Activated CD8-positive, alpha-beta T cell treated with anti-CD3 and anti-CD28 coated beads for 36 hours (primary cell): ENCODE measurements at regions not wholly inside any gene's neighbourhood (a gene's known extent, or its start where the extent isn't known, plus 50 kb on each side); places are given as distances from the start of the nearest gene placed in this dataset.

Source experiments
- ATAC-seq: fragments of 200-7000 bp; cut with Tn5 transposase; one replicate; pipeline ENCODE4 v1.10.0; 2021; ENCODE audit warnings: mild to moderate bottlenecking, moderate library complexity
- CTCF ChIA-PET: fragments of 350-600 bp; sonication (Branson Sonifier 250); formaldehyde crosslinking; loops from one replicate; lab custom pipeline; 2021; ENCODE audit warnings: antibody characterized with exemption; lab: Charles Lee
- POLR2A ChIA-PET: fragments of 350-600 bp; sonication (Branson Sonifier 250); formaldehyde crosslinking; loops from one replicate; lab custom pipeline; 2021; ENCODE audit warnings: antibody characterized with exemption; lab: Charles Lee
- DNase-seq: peaks from one replicate; pipeline ENCODE4 v3.0.0-alpha.2; 2020
- H3K27ac Mint-ChIP-seq: one replicate; pipeline ENCODE4 v1.8.0; 2021; ENCODE audit warnings: mild to moderate bottlenecking, mixed read lengths
- H3K27me3 Mint-ChIP-seq: one replicate; pipeline ENCODE4 v1.8.0; 2021; ENCODE audit warnings: mixed read lengths
- H3K36me3 Mint-ChIP-seq: one replicate; pipeline ENCODE4 v1.8.0; 2021; ENCODE audit warnings: low read depth, mixed read lengths
- H3K4me1 Mint-ChIP-seq: one replicate; pipeline ENCODE4 v1.8.0; 2021; ENCODE audit warnings: low read depth, mixed read lengths
- H3K4me3 Mint-ChIP-seq: one replicate; pipeline ENCODE4 v1.8.0; 2021; ENCODE audit warnings: mild to moderate bottlenecking, moderate library complexity, mixed read lengths
- H3K9me3 Mint-ChIP-seq: one replicate; pipeline ENCODE4 v1.8.0; 2021; ENCODE audit warnings: mixed read lengths
- CTCF ChIP-seq: fragments of 200-600 bp; IDR thresholded peaks from one replicate; pipeline ENCODE4 v1.8.0; 2022; ENCODE audit warnings: antibody characterized with exemption, mild to moderate bottlenecking
- intact Hi-C: fragments of 100-400 bp; cut with micrococcal nuclease; formaldehyde crosslinking; loops from one replicate; pipeline ENCODE4 v1.10.0; 2022

DNA sequence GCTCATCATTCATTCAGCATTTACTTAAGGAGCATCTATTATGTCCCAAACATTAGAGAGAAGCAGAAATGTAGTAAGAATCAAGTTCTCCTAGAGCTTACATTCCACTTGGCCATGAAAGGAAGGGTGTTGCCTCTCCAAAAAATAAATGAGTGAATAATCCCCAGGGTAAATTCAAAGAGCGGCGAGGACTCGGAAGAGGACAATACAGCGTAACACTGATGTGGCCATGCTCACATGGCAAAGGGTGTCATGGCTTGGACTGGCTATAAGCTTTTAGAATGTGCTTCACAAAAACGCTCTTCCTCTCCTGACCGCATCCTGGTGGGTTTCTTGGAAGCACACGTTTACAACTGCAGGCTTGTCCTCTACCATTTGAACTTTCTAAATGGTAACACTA lies 290.2 kb downstream of the IRS2 start:
- no peak overlapping the region for H3K4me3 Mint-ChIP-seq
- CTCF ChIA-PET: no interaction called here
- ATAC-seq: no peak

GRCh38 chr13:109494925-109495369 lies 291.4 kb downstream of the IRS2 start:
- no peaks in the 10 kb centered on the region for H3K36me3 Mint-ChIP-seq
- H3K4me3 Mint-ChIP-seq: no peak overlapping the region

More for the DNA sequence above, 290.2 kb downstream of the IRS2 start:
- intact Hi-C loops: no loop called here
- no peaks in the 10 kb centered on the region for H3K4me1 Mint-ChIP-seq
- no peak for DNase-seq
- no peaks in the 10 kb centered on the region for H3K9me3 Mint-ChIP-seq
- H3K27me3 Mint-ChIP-seq: no peaks in the 10 kb centered on the region
- POLR2A ChIA-PET: no interaction called here
- H3K36me3 Mint-ChIP-seq: no peaks in the 10 kb centered on the region
- H3K27ac Mint-ChIP-seq: no peak overlapping the region
- TF ChIP-seq CTCF: no peak

GRCh38 chr13:109485136-109485794 lies 301.1 kb downstream of the IRS2 start:
- Mint-ChIP-seq H3K4me3 (no peak overlapping the region), H3K9me3 (no peaks in the 10 kb centered on the region), H3K27ac (no peak overlapping the region), H3K4me1 (no peaks in the 10 kb centered on the region), H3K36me3 (no peaks in the 10 kb centered on the region), H3K27me3 (peaks cover 2% of the 10 kb centered on the region)
- TF ChIP-seq CTCF: no peak
- POLR2A ChIA-PET: no interaction called here
- ATAC-seq (no peak), DNase-seq (no peak)
- CTCF ChIA-PET: no interaction called here
- intact Hi-C loops: no loop called here

More at GRCh38 chr13:109494925-109495369, 291.4 kb downstream of the IRS2 start:
- H3K4me1 Mint-ChIP-seq: no peaks in the 10 kb centered on the region
- no peaks in the 10 kb centered on the region for H3K27me3 Mint-ChIP-seq
- no peaks in the 10 kb centered on the region for H3K9me3 Mint-ChIP-seq
- no peak for ATAC-seq
- intact Hi-C loops: no loop called here
- H3K27ac Mint-ChIP-seq: no peak overlapping the region
- POLR2A ChIA-PET: no interaction called here
- DNase-seq: no peak
- CTCF ChIA-PET: no interaction called here
- TF ChIP-seq CTCF: no peak

- no peak overlapping the region for H3K27ac Mint-ChIP-seq
- H3K4me3 Mint-ChIP-seq: no peak overlapping the region
- H3K9me3 Mint-ChIP-seq: no peaks in the 10 kb centered on the region
- H3K36me3 Mint-ChIP-seq: no peaks in the 10 kb centered on the region
- intact Hi-C loops: no loop called here
- H3K4me1 Mint-ChIP-seq: no peaks in the 10 kb centered on the region
- TF ChIP-seq CTCF: no peak
- H3K27me3 Mint-ChIP-seq: peaks cover 2% of the 10 kb centered on the region
- CTCF ChIA-PET: no interaction called here
- ATAC-seq (no peak), DNase-seq (no peak)
- POLR2A ChIA-PET: no interaction called here
Measured at GRCh38 chr13:109483284-109483683, 303.1 kb downstream of the IRS2 start.

DNA sequence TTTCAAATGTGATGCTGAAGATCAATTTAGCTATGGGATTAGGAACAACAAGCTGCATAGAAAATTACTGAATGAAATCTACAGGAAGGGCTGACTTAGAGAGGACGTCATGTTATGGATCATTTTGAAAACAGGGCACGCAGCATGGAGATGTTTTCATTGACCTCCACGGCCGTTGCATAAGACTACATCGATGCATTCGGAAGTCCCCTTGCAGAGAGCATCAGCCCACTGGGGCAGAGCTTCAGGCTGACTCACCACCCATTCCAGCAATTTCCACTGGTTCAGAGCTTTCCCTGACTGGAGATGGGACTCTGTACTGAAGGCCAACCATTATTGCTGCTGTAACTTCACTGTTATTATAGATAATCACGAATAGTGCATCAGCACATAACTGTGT lies 305.3 kb downstream of the IRS2 start:
- ChIA-PET POLR2A (no interaction called here), CTCF (no interaction called here)
- Mint-ChIP-seq H3K9me3 (no peaks in the 10 kb centered on the region), H3K4me3 (no peak overlapping the region), H3K4me1 (no peaks in the 10 kb centered on the region), H3K36me3 (no peaks in the 10 kb centered on the region), H3K27me3 (no peaks in the 10 kb centered on the region), H3K27ac (no peak overlapping the region)
- TF ChIP-seq CTCF: no peak
- no peak for DNase-seq
- ATAC-seq: no peak
- intact Hi-C loops: no loop called here
